ENCODE measurements at regions not wholly inside any gene's neighbourhood (a gene's known extent, or its start where the extent isn't known, plus 50 kb on each side); places are given as distances from the start of the nearest gene placed in this dataset.
"Not testable (repeated sequence)": the region's sequence is repeated elsewhere in the genome, so short reads cannot be mapped to it uniquely, and the experiment has no call there.

GRCh38 chr6:112526594-112526993 lies 179.5 kb downstream of the RFPL4B start:
- H3K9ac ChIP-seq (ENCODE audit: low read depth in 1 of 2, low read length in 2 of 2), result no peak overlapping the region
- H3K27me3 ChIP-seq (ENCODE audit: control insufficient read depth in 4 of 4, insufficient read depth in 4 of 4, low read length in 3 of 4), result no peaks in the 10 kb centered on the region
- no peak overlapping the region for H3K4me3 ChIP-seq (ENCODE audit: low read depth in 1 of 3, low read length in 3 of 3)
- H3K9me3 ChIP-seq (ENCODE audit: control insufficient read depth in 4 of 4, low read length in 3 of 4), result no peaks in the 10 kb centered on the region
- no peaks in the 10 kb centered on the region for H3K4me1 ChIP-seq (ENCODE audit: control insufficient read depth in 4 of 4, insufficient read depth in 4 of 4, low read length in 3 of 4)
- no peak overlapping the region for H3K27ac ChIP-seq (ENCODE audit: low read depth in 1 of 2, low read length in 2 of 2)
- no peak for DNase-seq (ENCODE audit: low spot score)
- WGBS, result 76% methylated on average over 6 of the region's 6 CpGs
- no peak for TF ChIP-seq NR2F2 (IDR thresholded peaks at IDR 0.05)
- no peak for TF ChIP-seq HNF4A (conservative IDR thresholded peaks at IDR 0.05)
- no peak for TF ChIP-seq RXRA (IDR thresholded peaks at IDR 0.05)
- TF ChIP-seq HNF4G (IDR thresholded peaks at IDR 0.05), result no peak
- TF ChIP-seq FOXA1 (IDR thresholded peaks at IDR 0.05), result no peak
- TF ChIP-seq GABPA (IDR thresholded peaks at IDR 0.05 in 1 of 2, conservative IDR thresholded peaks at IDR 0.05 in 1 of 2), result no peak
- TF ChIP-seq TAF1 (conservative IDR thresholded peaks at IDR 0.05), result no peak
- no peak for TF ChIP-seq ZBTB33 (IDR thresholded peaks at IDR 0.05)
- TF ChIP-seq YY1 (IDR thresholded peaks at IDR 0.05), result no peak
- no peak for TF ChIP-seq REST (IDR thresholded peaks at IDR 0.05)
- TF ChIP-seq CTCF (IDR thresholded peaks at IDR 0.05; ENCODE audit: low read depth, low read length, missing input control), result no peak
- H3K36me3 ChIP-seq (ENCODE audit: control insufficient read depth in 4 of 4, insufficient read depth in 3 of 4, low read depth in 1 of 4, low read length in 3 of 4), result no peaks in the 10 kb centered on the region

GRCh38 chr6:112528306-112528705 lies 181.2 kb downstream of the RFPL4B start:
- not testable (repeated sequence) for DNase-seq (ENCODE audit: low spot score); H3K9ac ChIP-seq (ENCODE audit: low read depth in 1 of 2, low read length in 2 of 2); H3K9me3 ChIP-seq (ENCODE audit: control insufficient read depth in 4 of 4, low read length in 3 of 4); H3K27ac ChIP-seq (ENCODE audit: low read depth in 1 of 2, low read length in 2 of 2); H3K36me3 ChIP-seq (ENCODE audit: control insufficient read depth in 4 of 4, insufficient read depth in 3 of 4, low read depth in 1 of 4, low read length in 3 of 4); H3K27me3 ChIP-seq (ENCODE audit: control insufficient read depth in 4 of 4, insufficient read depth in 4 of 4, low read length in 3 of 4); H3K4me3 ChIP-seq (ENCODE audit: low read depth in 1 of 3, low read length in 3 of 3); H3K4me1 ChIP-seq (ENCODE audit: control insufficient read depth in 4 of 4, insufficient read depth in 4 of 4, low read length in 3 of 4)
- 91% methylated on average over 29 of the region's 29 CpGs for WGBS

- peaks cover 0 to 3% (median 0%) of the 10 kb centered on the region in 4 donors for H3K27me3 ChIP-seq (ENCODE audit: control insufficient read depth in 4 of 4, insufficient read depth in 4 of 4, low read length in 3 of 4)
- no peaks in the 10 kb centered on the region for H3K36me3 ChIP-seq (ENCODE audit: control insufficient read depth in 4 of 4, insufficient read depth in 3 of 4, low read depth in 1 of 4, low read length in 3 of 4)
- H3K27ac ChIP-seq (ENCODE audit: low read depth in 1 of 2, low read length in 2 of 2), result no peak overlapping the region
- no peak for DNase-seq (ENCODE audit: low spot score)
- H3K9me3 ChIP-seq (ENCODE audit: control insufficient read depth in 4 of 4, low read length in 3 of 4), result peaks cover 0 to 4% (median under 1%) of the 10 kb centered on the region in 4 donors
- no peak overlapping the region for H3K4me3 ChIP-seq (ENCODE audit: low read depth in 1 of 3, low read length in 3 of 3)
- no peak overlapping the region for H3K9ac ChIP-seq (ENCODE audit: low read depth in 1 of 2, low read length in 2 of 2)
- no peaks in the 10 kb centered on the region for H3K4me1 ChIP-seq (ENCODE audit: control insufficient read depth in 4 of 4, insufficient read depth in 4 of 4, low read length in 3 of 4)
- WGBS, result 61% methylated on average over 2 of the region's 2 CpGs
- TF ChIP-seq CTCF (IDR thresholded peaks at IDR 0.05; ENCODE audit: low read depth, low read length, missing input control) (no peak), EGR1 (IDR thresholded peaks at IDR 0.05; ENCODE audit: low read depth in 2 of 2) (no peak), RAD21 (IDR thresholded peaks at IDR 0.05) (no peak), JUND (IDR thresholded peaks at IDR 0.05) (no peak), MAX (IDR thresholded peaks at IDR 0.05) (no peak), FOXA2 (IDR thresholded peaks at IDR 0.05) (no peak), FOXA1 (IDR thresholded peaks at IDR 0.05) (no peak), NR2F2 (IDR thresholded peaks at IDR 0.05) (no peak), HNF4G (IDR thresholded peaks at IDR 0.05) (no peak), HNF4A (conservative IDR thresholded peaks at IDR 0.05) (no peak), GABPA (IDR thresholded peaks at IDR 0.05 in 1 of 2, conservative IDR thresholded peaks at IDR 0.05 in 1 of 2) (no peak), RXRA (IDR thresholded peaks at IDR 0.05) (no peak), ZBTB33 (IDR thresholded peaks at IDR 0.05) (no peak), YY1 (IDR thresholded peaks at IDR 0.05) (no peak)
Measured at GRCh38 chr6:112535816-112536215, 188.7 kb downstream of the RFPL4B start.
